HFFc6 (cell line): ENCODE measurements at regions not wholly inside any gene's neighbourhood (a gene's known extent, or its start where the extent isn't known, plus 50 kb on each side); places are given as distances from the start of the nearest gene placed in this dataset.
A peak's percentile ranks its signal among the peaks of the same experiment; 100 is the strongest.

Experiments used
- DNase-seq: peaks from one replicate; pipeline ENCODE4 v3.0.0-alpha.2; 2018
- H3K27ac Mint-ChIP-seq: 2 replicates; pipeline ENCODE4 v1.8.0; 2020; ENCODE audit warnings: mild to moderate bottlenecking, mixed read lengths
- H3K27me3 Mint-ChIP-seq: 2 replicates; pipeline ENCODE4 v1.8.0; 2021; ENCODE audit warnings: mild to moderate bottlenecking, moderate library complexity, mixed read lengths; ENCODE audit not compliant: insufficient read depth
- H3K36me3 Mint-ChIP-seq: 2 replicates; pipeline ENCODE4 v1.8.0; 2021; ENCODE audit warnings: low read depth, mixed read lengths
- H3K4me1 Mint-ChIP-seq: 2 replicates; pipeline ENCODE4 v1.8.0; 2020; ENCODE audit warnings: low read depth, mixed read lengths
- H3K4me3 Mint-ChIP-seq: 2 replicates; pipeline ENCODE4 v1.8.0; 2020; ENCODE audit warnings: mild to moderate bottlenecking, moderate library complexity, mixed read lengths
- H3K9me3 Mint-ChIP-seq: 2 replicates; pipeline ENCODE4 v1.8.0; 2020; ENCODE audit warnings: mild to moderate bottlenecking, mixed read lengths
- CTCF ChIP-seq: fragments of 200-600 bp; sonication (generic); IDR thresholded peaks from 2 replicates; pipeline ENCODE4 v1.5.0; 2021; ENCODE audit warnings: antibody characterized with exemption, mild to moderate bottlenecking

- Mint-ChIP-seq H3K4me3 (no peak overlapping the region), H3K27ac (no peak overlapping the region), H3K27me3 (no peaks in the 10 kb centered on the region; the same call in 1 of the 2 replicates), H3K36me3 (no peaks in the 10 kb centered on the region), H3K4me1 (no peaks in the 10 kb centered on the region), H3K9me3 (0 out of 2 replicates have a peak, but pooled peaks cover 4% of the 10 kb centered on the region)
- 0 out of 2 replicates have a peak, but pooled peaks have one; percentile 18 for TF ChIP-seq CTCF
- DNase-seq = no peak
These were observed 159.5 kb upstream of the MAST4 start for GRCh38 chr5:66436721-66437120.

GRCh38 chr5:66438087-66438486, 158.1 kb upstream of the MAST4 start:
- no peak for TF ChIP-seq CTCF
- DNase-seq = no peak
- Mint-ChIP-seq H3K27me3 (no peaks in the 10 kb centered on the region; the same call in 1 of the 2 replicates), H3K27ac (no peak overlapping the region), H3K36me3 (no peaks in the 10 kb centered on the region), H3K9me3 (0 out of 2 replicates have a peak, but pooled peaks cover 8% of the 10 kb centered on the region), H3K4me3 (no peak overlapping the region), H3K4me1 (no peaks in the 10 kb centered on the region)

- H3K9me3 Mint-ChIP-seq = 0 out of 2 replicates have a peak, but pooled peaks cover 8% of the 10 kb centered on the region
- no peak overlapping the region for H3K27ac Mint-ChIP-seq
- no peaks in the 10 kb centered on the region for H3K36me3 Mint-ChIP-seq
- TF ChIP-seq CTCF = no peak
- H3K27me3 Mint-ChIP-seq = no peaks in the 10 kb centered on the region; the same call in 1 of the 2 replicates
- H3K4me3 Mint-ChIP-seq = no peak overlapping the region
- no peaks in the 10 kb centered on the region for H3K4me1 Mint-ChIP-seq
- no peak for DNase-seq
These were observed 157.5 kb upstream of the MAST4 start for GRCh38 chr5:66438696-66439095.

GRCh38 chr5:66440202-66440680, 156.0 kb upstream of the MAST4 start:
- no peaks in the 10 kb centered on the region for H3K4me1 Mint-ChIP-seq
- peak; percentile 13 for DNase-seq
- H3K4me3 Mint-ChIP-seq = no peak overlapping the region
- no peaks in the 10 kb centered on the region for H3K27me3 Mint-ChIP-seq
- TF ChIP-seq CTCF = no peak
- no peak overlapping the region for H3K27ac Mint-ChIP-seq
- H3K36me3 Mint-ChIP-seq = no peaks in the 10 kb centered on the region
- 0 out of 2 replicates have a peak, but pooled peaks cover 8% of the 10 kb centered on the region for H3K9me3 Mint-ChIP-seq

GRCh38 chr5:66441351-66441750, 154.8 kb upstream of the MAST4 start:
- Mint-ChIP-seq H3K27ac (no peak overlapping the region), H3K36me3 (no peaks in the 10 kb centered on the region), H3K4me1 (no peaks in the 10 kb centered on the region), H3K4me3 (no peak overlapping the region), H3K27me3 (no peaks in the 10 kb centered on the region), H3K9me3 (0 out of 2 replicates have a peak, but pooled peaks cover 8% of the 10 kb centered on the region)
- no peak for TF ChIP-seq CTCF
- DNase-seq = no peak
